ENCODE measurements at regions not wholly inside any gene's neighbourhood (a gene's known extent, or its start where the extent isn't known, plus 50 kb on each side); places are given as distances from the start of the nearest gene placed in this dataset.

DNA sequence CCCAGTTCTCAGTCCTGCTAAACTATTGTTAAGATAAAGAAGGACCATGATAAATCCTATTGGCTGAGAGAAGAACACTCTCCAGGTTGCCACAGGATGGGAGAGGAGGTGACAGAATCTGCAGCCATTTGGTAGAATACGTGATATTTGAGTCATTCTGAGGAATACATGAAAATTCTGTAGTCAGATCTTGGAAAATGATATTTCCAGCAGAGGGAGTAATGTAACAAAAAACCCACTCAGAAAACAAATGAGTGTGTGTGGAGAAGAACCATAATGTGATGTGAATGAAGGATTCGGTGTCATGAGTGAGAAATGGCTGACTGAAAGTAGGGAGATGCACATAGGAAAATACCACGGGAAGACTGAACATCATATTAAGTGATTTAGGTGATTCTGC is 128.5 kb upstream of the PFKP start:
- CTCF ChIA-PET = interaction anchor here (2.8 kb wide), 1 partner anchor 105 kb away, joined by 24 read pairs; no protein-coding TSS in a partner anchor
- 0 out of 2 replicates have a peak, but pooled peaks cover 2% of the 10 kb centered on the region for H3K4me1 ChIP-seq (ENCODE audit: control insufficient read depth, insufficient read depth, low read length)
- 20% methylated on average over 1 of the region's 3 CpGs; no CpG with 5 or more reads in 1 of the 2 experiments for WGBS, 2 experiments (ENCODE audit: extremely low coverage in 2 of 2, insufficient read length in 1 of 2)
- H3K27me3 ChIP-seq (ENCODE audit: control insufficient read depth, insufficient read depth, low read length) = peaks cover 15% of the 10 kb centered on the region
- H3K14ac ChIP-seq (replicated peaks; ENCODE audit: low read depth, low read length) = no peak overlapping the region
- no peak overlapping the region for H2BK5ac ChIP-seq (ENCODE audit: low read depth, low read length, poor library complexity, severe bottlenecking)
- in situ Hi-C loops (cut with MboI; ENCODE audit: low sequenced_read_pairs) (no loop called here), intact Hi-C loops (cut with micrococcal nuclease) (loop anchor here (1.0 kb wide), 1 partner anchor 39 kb away; no protein-coding TSS in a partner anchor), dilution Hi-C loops (cut with HindIII; ENCODE audit: low sequenced_read_pairs, unreplicated experiment) (loop anchor here (25.0 kb wide), 1 partner anchor 98 kb away; no protein-coding TSS in a partner anchor)
- no peak overlapping the region for H3K4me2 ChIP-seq (ENCODE audit: low read depth, low read length)
- H4K5ac ChIP-seq (ENCODE audit: low read depth, low read length) = no peak overlapping the region
- BruUV-seq (replicated peaks) = no TSS peak
- H3K18ac ChIP-seq (ENCODE audit: low read depth, low read length) = no peak overlapping the region
- ATAC-seq (ENCODE audit: low read depth) (peak; percentile 29; the same call in 1 of the 2 replicates), DNase-seq (peak; percentile 21)
- no peak overlapping the region for H2BK20ac ChIP-seq (ENCODE audit: low read depth, low read length)
- H3K56ac ChIP-seq (ENCODE audit: extremely low read depth, insufficient read depth, low read length) = no peak overlapping the region
- H2AFZ ChIP-seq (replicated peaks; ENCODE audit: low read length, poor library complexity) = no peak overlapping the region
- no peak overlapping the region for H3K4me3 ChIP-seq (ENCODE audit: insufficient read depth, low read depth, low read length)
- H3K9me1 ChIP-seq (ENCODE audit: insufficient read depth, low read length) = no peaks in the 10 kb centered on the region
- no peaks in the 10 kb centered on the region for H4K20me1 ChIP-seq (ENCODE audit: insufficient read depth, low read length)
- no peak overlapping the region for H3K4ac ChIP-seq (ENCODE audit: low read depth, low read length)
- H2BK15ac ChIP-seq (ENCODE audit: low read depth, low read length) = no peak overlapping the region
- POLR2A ChIA-PET (ENCODE audit: unreplicated experiment) = no interaction called here
- TF ChIP-seq, protein P1, sequence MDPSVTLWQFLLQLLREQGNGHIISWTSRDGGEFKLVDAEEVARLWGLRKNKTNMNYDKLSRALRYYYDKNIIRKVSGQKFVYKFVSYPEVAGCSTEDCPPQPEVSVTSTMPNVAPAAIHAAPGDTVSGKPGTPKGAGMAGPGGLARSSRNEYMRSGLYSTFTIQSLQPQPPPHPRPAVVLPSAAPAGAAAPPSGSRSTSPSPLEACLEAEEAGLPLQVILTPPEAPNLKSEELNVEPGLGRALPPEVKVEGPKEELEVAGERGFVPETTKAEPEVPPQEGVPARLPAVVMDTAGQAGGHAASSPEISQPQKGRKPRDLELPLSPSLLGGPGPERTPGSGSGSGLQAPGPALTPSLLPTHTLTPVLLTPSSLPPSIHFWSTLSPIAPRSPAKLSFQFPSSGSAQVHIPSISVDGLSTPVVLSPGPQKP (IDR thresholded peaks at IDR 0.05; ENCODE audit: borderline replicate concordance, low read depth, low read length) = no peak
- TF ChIP-seq FOS (IDR thresholded peaks at IDR 0.05; ENCODE audit: low read depth, low read length) (no peak), MAZ (IDR thresholded peaks at IDR 0.05; ENCODE audit: borderline replicate concordance, low read depth, low read length) (no peak), CHD1 (IDR thresholded peaks at IDR 0.05; ENCODE audit: low read depth, low read length) (no peak), MAFK (IDR thresholded peaks at IDR 0.05; ENCODE audit: low read depth, low read length) (no peak), RFX5 (IDR thresholded peaks at IDR 0.05; ENCODE audit: low read depth, low read length) (no peak), CEBPB (IDR thresholded peaks at IDR 0.05; ENCODE audit: low read depth, low read length) (no peak), RCOR1 (IDR thresholded peaks at IDR 0.05; ENCODE audit: insufficient replicate concordance, low read length) (no peak), POLR2A (IDR thresholded peaks at IDR 0.05; ENCODE audit: low read depth, low read length) (no peak), RAD21 (IDR thresholded peaks at IDR 0.05; ENCODE audit: low read length) (peak; percentile 41), NFE2L2 (IDR thresholded peaks at IDR 0.05; ENCODE audit: low read depth, low read length) (no peak), MXI1 (IDR thresholded peaks at IDR 0.05; ENCODE audit: borderline replicate concordance, low read depth, low read length) (no peak), SMC3 (IDR thresholded peaks at IDR 0.05; ENCODE audit: low read depth, low read length) (peak; percentile 42), BHLHE40 (IDR thresholded peaks at IDR 0.05; ENCODE audit: low read depth, low read length) (no peak)
- TF ChIP-seq, protein P2, sequence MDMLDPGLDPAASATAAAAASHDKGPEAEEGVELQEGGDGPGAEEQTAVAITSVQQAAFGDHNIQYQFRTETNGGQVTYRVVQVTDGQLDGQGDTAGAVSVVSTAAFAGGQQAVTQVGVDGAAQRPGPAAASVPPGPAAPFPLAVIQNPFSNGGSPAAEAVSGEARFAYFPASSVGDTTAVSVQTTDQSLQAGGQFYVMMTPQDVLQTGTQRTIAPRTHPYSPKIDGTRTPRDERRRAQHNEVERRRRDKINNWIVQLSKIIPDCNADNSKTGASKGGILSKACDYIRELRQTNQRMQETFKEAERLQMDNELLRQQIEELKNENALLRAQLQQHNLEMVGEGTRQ (IDR thresholded peaks at IDR 0.05; ENCODE audit: low read depth, low read length) = no peak
- TF ChIP-seq, protein P3, sequence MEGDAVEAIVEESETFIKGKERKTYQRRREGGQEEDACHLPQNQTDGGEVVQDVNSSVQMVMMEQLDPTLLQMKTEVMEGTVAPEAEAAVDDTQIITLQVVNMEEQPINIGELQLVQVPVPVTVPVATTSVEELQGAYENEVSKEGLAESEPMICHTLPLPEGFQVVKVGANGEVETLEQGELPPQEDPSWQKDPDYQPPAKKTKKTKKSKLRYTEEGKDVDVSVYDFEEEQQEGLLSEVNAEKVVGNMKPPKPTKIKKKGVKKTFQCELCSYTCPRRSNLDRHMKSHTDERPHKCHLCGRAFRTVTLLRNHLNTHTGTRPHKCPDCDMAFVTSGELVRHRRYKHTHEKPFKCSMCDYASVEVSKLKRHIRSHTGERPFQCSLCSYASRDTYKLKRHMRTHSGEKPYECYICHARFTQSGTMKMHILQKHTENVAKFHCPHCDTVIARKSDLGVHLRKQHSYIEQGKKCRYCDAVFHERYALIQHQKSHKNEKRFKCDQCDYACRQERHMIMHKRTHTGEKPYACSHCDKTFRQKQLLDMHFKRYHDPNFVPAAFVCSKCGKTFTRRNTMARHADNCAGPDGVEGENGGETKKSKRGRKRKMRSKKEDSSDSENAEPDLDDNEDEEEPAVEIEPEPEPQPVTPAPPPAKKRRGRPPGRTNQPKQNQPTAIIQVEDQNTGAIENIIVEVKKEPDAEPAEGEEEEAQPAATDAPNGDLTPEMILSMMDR (conservative IDR thresholded peaks at IDR 0.05; ENCODE audit: low read depth, low read length) = peak; percentile 35
- H3K23ac ChIP-seq (ENCODE audit: low read depth, low read length) = no peak overlapping the region
- no peak overlapping the region for H2BK120ac ChIP-seq (ENCODE audit: low read depth, low read length)
- no peak overlapping the region for H4K8ac ChIP-seq (ENCODE audit: low read depth in 2 of 2, low read length in 2 of 2)
- H3K36me3 ChIP-seq (ENCODE audit: control insufficient read depth, insufficient read depth, low read length) = no peaks in the 10 kb centered on the region
- H4K91ac ChIP-seq (ENCODE audit: insufficient read depth, low read depth, low read length) = no peak overlapping the region
- H3K79me1 ChIP-seq (ENCODE audit: low read depth in 1 of 2, low read length in 2 of 2) = no peaks in the 10 kb centered on the region
- H3K9ac ChIP-seq (ENCODE audit: low read depth, low read length) = no peak overlapping the region
- H2AK9ac ChIP-seq (replicated peaks; ENCODE audit: low read depth, low read length, poor library complexity) = no peak overlapping the region
- H3K27ac ChIP-seq (ENCODE audit: insufficient read depth, low read length) = no peak overlapping the region
- H3K9me3 ChIP-seq (ENCODE audit: control insufficient read depth, insufficient read depth, low read length) = no peaks in the 10 kb centered on the region
- H2AK5ac ChIP-seq (ENCODE audit: low read depth, low read length) = no peak overlapping the region
